PC-9 (cell line): ENCODE measurements at regions not wholly inside any gene's neighbourhood (a gene's known extent, or its start where the extent isn't known, plus 50 kb on each side); places are given as distances from the start of the nearest gene placed in this dataset.

ENCODE experiments used
- EZH2 ChIP-seq: fragments of 200-600 bp; sonication (generic); IDR thresholded peaks from 2 replicates; pipeline ENCODE4 v1.8.0; 2017; ENCODE audit warnings: antibody characterized with exemption, low read depth
- TF ChIP-seq, protein P1 (sequence below): fragments of 200-600 bp; sonication (generic); conservative IDR thresholded peaks from 2 replicates; pipeline ENCODE4 v1.6.1; 2017; ENCODE audit warnings: mixed run types, antibody characterized with exemption, mild to moderate bottlenecking, moderate library complexity

- TF ChIP-seq EZH2 = no peak
- TF ChIP-seq, protein P1, sequence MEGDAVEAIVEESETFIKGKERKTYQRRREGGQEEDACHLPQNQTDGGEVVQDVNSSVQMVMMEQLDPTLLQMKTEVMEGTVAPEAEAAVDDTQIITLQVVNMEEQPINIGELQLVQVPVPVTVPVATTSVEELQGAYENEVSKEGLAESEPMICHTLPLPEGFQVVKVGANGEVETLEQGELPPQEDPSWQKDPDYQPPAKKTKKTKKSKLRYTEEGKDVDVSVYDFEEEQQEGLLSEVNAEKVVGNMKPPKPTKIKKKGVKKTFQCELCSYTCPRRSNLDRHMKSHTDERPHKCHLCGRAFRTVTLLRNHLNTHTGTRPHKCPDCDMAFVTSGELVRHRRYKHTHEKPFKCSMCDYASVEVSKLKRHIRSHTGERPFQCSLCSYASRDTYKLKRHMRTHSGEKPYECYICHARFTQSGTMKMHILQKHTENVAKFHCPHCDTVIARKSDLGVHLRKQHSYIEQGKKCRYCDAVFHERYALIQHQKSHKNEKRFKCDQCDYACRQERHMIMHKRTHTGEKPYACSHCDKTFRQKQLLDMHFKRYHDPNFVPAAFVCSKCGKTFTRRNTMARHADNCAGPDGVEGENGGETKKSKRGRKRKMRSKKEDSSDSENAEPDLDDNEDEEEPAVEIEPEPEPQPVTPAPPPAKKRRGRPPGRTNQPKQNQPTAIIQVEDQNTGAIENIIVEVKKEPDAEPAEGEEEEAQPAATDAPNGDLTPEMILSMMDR = no peak
These were observed 138.6 kb upstream of the NCK2 start for GRCh38 chr2:105606081-105606480.
